Muscle layer of colon (tissue), 2 donors: ENCODE measurements at regions not wholly inside any gene's neighbourhood (a gene's known extent, or its start where the extent isn't known, plus 50 kb on each side); places are given as distances from the start of the nearest gene placed in this dataset.

Experiments used
- H3K27ac ChIP-seq: one replicate; pipeline ENCODE4 v1.7.0; 2013; ENCODE audit warnings: low read depth, mild to moderate bottlenecking, low read length, moderate library complexity
- H3K27me3 ChIP-seq, 2 donors: one replicate each; pipeline ENCODE4 v1.7.0; 2013; ENCODE audit warnings: low read length in 2 of 2, mild to moderate bottlenecking in 2 of 2; ENCODE audit not compliant: insufficient read depth in 2 of 2, control insufficient read depth in 1 of 2
- H3K36me3 ChIP-seq: one replicate; pipeline ENCODE4 v1.7.0; 2013; ENCODE audit warnings: mild to moderate bottlenecking, low read length; ENCODE audit not compliant: insufficient read depth
- H3K4me1 ChIP-seq: one replicate; pipeline ENCODE4 v1.7.0; 2013; ENCODE audit warnings: mild to moderate bottlenecking, low read length; ENCODE audit not compliant: insufficient read depth
- H3K4me3 ChIP-seq, 2 donors: one replicate each; pipeline ENCODE4 v1.7.0; 2013; ENCODE audit warnings: low read length in 2 of 2, low read depth in 1 of 2, mild to moderate bottlenecking in 1 of 2, moderate library complexity in 1 of 2
- H3K9ac ChIP-seq: one replicate; pipeline ENCODE4 v1.7.0; 2013; ENCODE audit warnings: low read length
- H3K9me3 ChIP-seq: one replicate; pipeline ENCODE4 v1.7.0; 2013; ENCODE audit warnings: mild to moderate bottlenecking, low read length
- donor health status: abdominal sarcoma.
- donor health status: Adenocarcinoma of cecum.

DNA sequence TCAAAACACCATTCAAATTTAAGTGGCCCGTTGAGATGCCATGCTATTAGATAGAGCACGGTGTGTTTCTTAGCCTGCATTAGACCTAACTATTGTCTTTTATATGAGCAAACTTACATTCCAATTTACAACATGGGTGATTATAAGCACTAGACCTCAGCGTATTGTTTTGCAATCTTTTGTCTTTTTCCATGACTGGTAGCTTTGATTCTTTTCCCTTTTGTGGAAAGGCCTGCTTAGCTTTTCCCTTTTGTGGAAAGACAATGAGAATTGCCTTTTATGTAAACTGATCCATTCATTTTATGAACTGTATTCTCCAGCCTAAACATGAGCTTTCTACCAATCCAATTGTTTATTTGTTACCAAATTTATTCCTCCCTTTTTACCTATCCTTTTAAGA, 823.1 kb downstream of the CCSER2 start:
- Histone ChIP-seq H3K9me3 (no peaks in the 10 kb centered on the region), H3K36me3 (no peaks in the 10 kb centered on the region), H3K4me1 (no peaks in the 10 kb centered on the region), H3K9ac (no peak overlapping the region), H3K4me3 (no peak overlapping the region), H3K27ac (no peak overlapping the region), H3K27me3 (no peaks in the 10 kb centered on the region)

- Histone ChIP-seq H3K27me3 (no peaks in the 10 kb centered on the region), H3K4me1 (no peaks in the 10 kb centered on the region), H3K9ac (no peak overlapping the region), H3K9me3 (no peaks in the 10 kb centered on the region), H3K36me3 (no peaks in the 10 kb centered on the region), H3K4me3 (no peak overlapping the region), H3K27ac (no peak overlapping the region)
Observed at GRCh38 chr10:85152496-85152895, 824.1 kb downstream of the CCSER2 start.

DNA sequence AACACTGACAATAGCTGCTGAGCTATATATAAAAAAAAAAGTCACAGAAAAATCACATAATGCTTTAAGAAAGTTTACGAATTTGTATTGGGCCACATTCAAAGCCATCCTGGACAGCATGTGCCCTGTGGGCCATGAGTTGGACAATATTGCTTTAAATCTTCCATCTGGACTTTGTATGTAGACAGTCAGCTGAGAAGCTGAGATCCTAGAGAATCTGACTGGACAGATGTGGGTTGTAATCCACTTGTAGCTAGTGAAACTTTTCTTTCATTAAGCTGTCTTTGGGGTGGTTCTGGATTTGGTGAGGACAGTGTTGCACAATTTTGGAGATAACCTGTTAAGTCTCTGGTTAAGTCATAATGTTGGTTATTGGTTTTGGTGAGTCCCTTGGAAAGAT, 824.5 kb downstream of the CCSER2 start:
- Histone ChIP-seq H3K27ac (no peak overlapping the region), H3K4me3 (no peak overlapping the region)

GRCh38 chr10:85157206-85157605, 828.8 kb downstream of the CCSER2 start:
- H3K4me3 ChIP-seq = no peak overlapping the region
- H3K27ac ChIP-seq = no peak overlapping the region
- H3K27me3 ChIP-seq = no peaks in the 10 kb centered on the region
- H3K9me3 ChIP-seq = no peaks in the 10 kb centered on the region
- no peaks in the 10 kb centered on the region for H3K36me3 ChIP-seq
- H3K9ac ChIP-seq = no peak overlapping the region
- no peaks in the 10 kb centered on the region for H3K4me1 ChIP-seq

More for the DNA sequence above, 824.5 kb downstream of the CCSER2 start:
- no peaks in the 10 kb centered on the region for H3K9me3 ChIP-seq
- no peaks in the 10 kb centered on the region for H3K4me1 ChIP-seq
- H3K36me3 ChIP-seq = no peaks in the 10 kb centered on the region
- no peaks in the 10 kb centered on the region for H3K27me3 ChIP-seq
- no peak overlapping the region for H3K9ac ChIP-seq

- Histone ChIP-seq H3K9me3 (no peaks in the 10 kb centered on the region), H3K9ac (no peak overlapping the region), H3K36me3 (no peaks in the 10 kb centered on the region), H3K4me3 (no peak overlapping the region), H3K4me1 (no peaks in the 10 kb centered on the region), H3K27me3 (no peaks in the 10 kb centered on the region), H3K27ac (no peak overlapping the region)
Observed at GRCh38 chr10:85168243-85168642, 839.9 kb downstream of the CCSER2 start.

DNA sequence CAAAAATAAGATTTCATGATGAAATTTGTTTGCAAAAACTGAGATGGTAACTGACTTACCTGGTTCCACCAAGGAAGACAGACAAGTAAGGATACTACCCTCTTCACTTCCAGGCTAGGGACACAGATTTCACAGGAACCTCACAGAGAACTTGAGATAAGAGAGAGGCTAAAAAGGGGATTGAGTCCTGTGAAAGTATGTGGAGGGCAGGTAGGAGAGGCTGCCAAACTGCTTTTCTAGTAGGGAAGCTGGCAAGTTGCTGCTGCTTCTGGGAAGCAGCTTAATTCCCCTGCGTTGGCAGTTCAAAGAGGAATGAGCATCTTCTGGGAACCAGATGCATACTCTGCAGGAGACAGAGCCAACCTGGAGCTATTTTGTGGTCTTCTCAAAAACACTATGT, 841.6 kb downstream of the CCSER2 start:
- no peaks in the 10 kb centered on the region for H3K9me3 ChIP-seq
- H3K27me3 ChIP-seq = no peaks in the 10 kb centered on the region
- no peaks in the 10 kb centered on the region for H3K4me1 ChIP-seq
- H3K36me3 ChIP-seq = no peaks in the 10 kb centered on the region
- H3K9ac ChIP-seq = no peak overlapping the region
- no peak overlapping the region for H3K4me3 ChIP-seq
- no peak overlapping the region for H3K27ac ChIP-seq

- H3K9me3 ChIP-seq = no peaks in the 10 kb centered on the region
- H3K36me3 ChIP-seq = no peaks in the 10 kb centered on the region
- no peaks in the 10 kb centered on the region for H3K27me3 ChIP-seq
- no peak overlapping the region for H3K4me3 ChIP-seq
- no peak overlapping the region for H3K9ac ChIP-seq
- no peak overlapping the region for H3K27ac ChIP-seq
- no peaks in the 10 kb centered on the region for H3K4me1 ChIP-seq
Observed at GRCh38 chr10:85175635-85176034, 847.2 kb downstream of the CCSER2 start.

DNA sequence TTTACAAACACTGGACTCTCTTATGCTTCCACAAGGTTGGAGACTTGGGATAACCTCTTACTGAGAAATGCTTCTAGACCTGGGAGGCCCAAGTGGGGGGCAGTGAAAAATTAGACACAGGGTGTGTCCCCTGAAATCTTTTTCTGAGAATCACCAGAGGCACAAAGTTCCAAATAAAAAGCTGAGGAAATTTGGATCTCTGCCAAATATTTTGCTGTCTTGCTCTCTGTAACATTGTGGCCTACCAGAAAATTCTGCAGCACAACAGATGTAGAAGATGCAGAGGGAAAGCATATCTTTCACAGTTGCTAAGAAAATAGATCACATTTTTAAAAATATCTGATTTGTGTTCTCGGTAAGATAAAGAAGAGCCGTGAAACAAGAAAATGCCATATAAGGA, 849.4 kb downstream of the CCSER2 start:
- Histone ChIP-seq H3K9me3 (no peaks in the 10 kb centered on the region), H3K27ac (no peak overlapping the region), H3K4me1 (no peaks in the 10 kb centered on the region), H3K9ac (no peak overlapping the region), H3K27me3 (no peaks in the 10 kb centered on the region), H3K4me3 (no peak overlapping the region), H3K36me3 (no peaks in the 10 kb centered on the region)

DNA sequence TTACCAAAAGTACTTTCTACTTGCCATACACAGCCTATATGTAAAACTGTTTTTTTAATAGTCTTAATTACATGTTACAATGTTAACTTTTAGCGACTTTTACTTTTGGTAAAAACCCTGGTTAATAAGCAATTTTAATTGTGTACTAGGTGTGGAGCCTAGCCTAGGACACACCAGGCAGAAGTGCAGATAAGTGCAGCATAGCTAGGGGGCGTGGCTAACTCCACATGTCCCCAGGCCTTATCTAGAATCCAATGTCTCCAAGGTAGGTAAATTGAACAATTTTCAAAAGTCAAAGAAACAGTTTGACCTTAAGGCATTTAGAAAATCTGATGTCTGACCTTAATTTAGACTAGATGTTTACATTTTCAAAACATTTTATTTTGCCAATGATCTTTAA, 858.7 kb downstream of the CCSER2 start:
- Histone ChIP-seq H3K4me1 (no peaks in the 10 kb centered on the region), H3K27me3 (no peaks in the 10 kb centered on the region), H3K4me3 (no peak overlapping the region), H3K27ac (no peak overlapping the region), H3K36me3 (no peaks in the 10 kb centered on the region), H3K9ac (no peak overlapping the region), H3K9me3 (no peaks in the 10 kb centered on the region)

DNA sequence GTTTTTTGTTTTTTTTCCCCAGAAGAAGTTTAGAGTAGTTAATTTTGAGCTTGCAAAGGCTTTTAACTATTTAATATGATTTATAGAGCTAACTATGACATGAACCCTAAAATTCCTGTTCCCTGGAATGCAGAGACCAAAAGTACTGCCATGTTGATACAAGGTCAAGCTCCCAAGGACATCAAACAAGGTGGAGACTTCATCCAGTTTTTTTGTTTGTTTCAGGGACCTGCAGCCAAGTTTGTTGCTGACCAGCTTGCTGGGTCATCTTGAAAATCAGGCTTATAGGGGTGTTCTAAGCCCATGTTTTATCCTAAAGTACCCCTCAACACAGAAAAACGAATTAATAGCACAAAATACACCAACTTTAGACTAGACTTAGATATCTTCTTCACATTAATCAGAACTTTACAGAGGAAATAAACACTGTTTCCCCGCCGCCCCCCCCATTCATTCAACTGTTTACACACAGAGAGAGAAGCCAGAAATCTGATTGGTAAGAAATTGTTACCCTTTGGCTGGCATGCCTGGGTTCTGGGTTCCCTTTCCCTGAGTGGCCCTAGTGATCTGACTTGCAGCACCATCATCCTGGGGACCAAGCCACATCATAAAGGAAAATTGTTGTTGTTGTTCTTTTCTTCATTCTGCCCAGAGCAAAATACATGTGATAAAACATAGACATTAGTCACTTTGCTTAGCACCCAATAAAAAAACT, 860.5 kb downstream of the CCSER2 start:
- Histone ChIP-seq H3K9me3 (no peaks in the 10 kb centered on the region), H3K27ac (no peak overlapping the region), H3K36me3 (no peaks in the 10 kb centered on the region), H3K9ac (no peak overlapping the region), H3K27me3 (no peaks in the 10 kb centered on the region), H3K4me3 (no peak overlapping the region), H3K4me1 (no peaks in the 10 kb centered on the region)

DNA sequence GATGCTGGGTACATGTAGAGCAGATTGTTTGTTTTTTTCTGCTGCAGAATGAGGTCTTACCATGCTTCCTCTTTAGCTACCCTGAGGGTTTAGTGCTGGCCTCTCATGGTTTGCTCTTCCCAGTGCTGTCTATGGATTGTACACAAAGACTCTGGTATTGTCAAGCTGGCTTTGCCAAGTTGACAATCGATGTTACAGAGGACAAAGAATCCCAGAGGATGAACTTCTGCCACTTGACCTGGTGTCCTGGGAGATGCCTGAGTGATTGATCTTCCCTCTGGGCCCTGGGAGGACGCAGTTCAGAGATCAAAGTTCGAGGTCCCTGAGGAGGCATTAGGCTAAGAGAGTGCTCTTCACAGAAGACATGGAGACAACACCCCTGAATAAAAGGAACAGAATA, 865.4 kb downstream of the CCSER2 start:
- Histone ChIP-seq H3K27me3 (no peaks in the 10 kb centered on the region), H3K9me3 (no peaks in the 10 kb centered on the region), H3K4me1 (no peaks in the 10 kb centered on the region), H3K9ac (no peak overlapping the region), H3K27ac (no peak overlapping the region), H3K4me3 (no peak overlapping the region), H3K36me3 (no peaks in the 10 kb centered on the region)

DNA sequence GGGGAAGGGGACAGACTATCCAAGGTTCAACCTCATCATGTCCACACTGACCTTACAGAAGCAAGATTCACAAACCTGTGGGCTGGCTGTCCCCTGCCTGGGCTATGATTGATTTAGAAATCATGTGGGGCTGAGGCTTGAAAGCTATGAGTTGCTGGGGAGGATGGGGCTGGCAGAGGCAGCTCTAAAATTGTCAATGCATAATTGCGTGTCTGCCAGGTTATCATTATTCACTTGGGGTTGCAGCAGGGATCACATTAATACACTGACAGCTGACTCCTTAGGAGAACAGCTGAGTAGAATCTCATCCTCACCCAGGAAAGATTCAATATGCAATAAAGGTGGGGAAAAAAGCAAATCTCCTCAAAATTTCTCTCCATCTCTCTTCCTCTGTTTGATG, 866.3 kb downstream of the CCSER2 start:
- no peak overlapping the region for H3K4me3 ChIP-seq
- H3K27ac ChIP-seq = no peak overlapping the region
- no peaks in the 10 kb centered on the region for H3K27me3 ChIP-seq
- no peak overlapping the region for H3K9ac ChIP-seq
- H3K9me3 ChIP-seq = no peaks in the 10 kb centered on the region
- no peaks in the 10 kb centered on the region for H3K4me1 ChIP-seq
- H3K36me3 ChIP-seq = no peaks in the 10 kb centered on the region
